ELR (cell line): ENCODE measurements at regions not wholly inside any gene's neighbourhood (a gene's known extent, or its start where the extent isn't known, plus 50 kb on each side); places are given as distances from the start of the nearest gene placed in this dataset.

ENCODE experiments used
- DNase-seq: peaks from one replicate; pipeline ENCODE4 v3.0.0-alpha.2; 2015; ENCODE audit warnings: low read depth

- DNase-seq: no peak
Measured at GRCh38 chr13:57784633-57785032, 153.1 kb downstream of the PCDH17 start.

GRCh38 chr13:57787058-57787791, 155.7 kb downstream of the PCDH17 start:
- DNase-seq: no peak

- DNase-seq: no peak
Measured at GRCh38 chr13:57799624-57800023, 168.1 kb downstream of the PCDH17 start.

- DNase-seq: no peak
Measured at GRCh38 chr13:57813651-57814050, 182.1 kb downstream of the PCDH17 start.

- DNase-seq: no peak
Measured at GRCh38 chr13:57815600-57815999, 184.1 kb downstream of the PCDH17 start.

GRCh38 chr13:57820924-57821323, 189.4 kb downstream of the PCDH17 start:
- DNase-seq: no peak

- no peak for DNase-seq
Measured at GRCh38 chr13:57823704-57824103, 192.2 kb downstream of the PCDH17 start.

GRCh38 chr13:57824121-57824520, 192.6 kb downstream of the PCDH17 start:
- no peak for DNase-seq

- DNase-seq: no peak
Measured at GRCh38 chr13:57825066-57825465, 193.5 kb downstream of the PCDH17 start.

GRCh38 chr13:57829496-57829895, 198.0 kb downstream of the PCDH17 start:
- no peak for DNase-seq

GRCh38 chr13:57832187-57832586, 200.6 kb downstream of the PCDH17 start:
- no peak for DNase-seq

- DNase-seq: no peak
Measured at GRCh38 chr13:57837801-57838200, 206.3 kb downstream of the PCDH17 start.

GRCh38 chr13:57843521-57843920, 212.0 kb downstream of the PCDH17 start:
- DNase-seq: no peak

GRCh38 chr13:57846600-57847173, 215.1 kb downstream of the PCDH17 start:
- DNase-seq: no peak

- DNase-seq: no peak
Measured at GRCh38 chr13:57857945-57858344, 226.4 kb downstream of the PCDH17 start.

GRCh38 chr13:57858376-57858775, 226.8 kb downstream of the PCDH17 start:
- no peak for DNase-seq

- DNase-seq: no peak
Measured at GRCh38 chr13:57862879-57863278, 231.3 kb downstream of the PCDH17 start.

- DNase-seq: no peak
Measured at GRCh38 chr13:57865600-57866294, 234.2 kb downstream of the PCDH17 start.

- no peak for DNase-seq
Measured at GRCh38 chr13:57874530-57874929, 243.0 kb downstream of the PCDH17 start.

- DNase-seq: no peak
Measured at GRCh38 chr13:57877601-57878000, 246.1 kb downstream of the PCDH17 start.

- no peak for DNase-seq
Measured at GRCh38 chr13:57878291-57878690, 246.7 kb downstream of the PCDH17 start.

GRCh38 chr13:57897225-57897624, 265.7 kb downstream of the PCDH17 start:
- no peak for DNase-seq

- no peak for DNase-seq
Measured at GRCh38 chr13:57899096-57899495, 267.6 kb downstream of the PCDH17 start.
